Neural cell (in vitro differentiated cells): ENCODE measurements at regions not wholly inside any gene's neighbourhood (a gene's known extent, or its start where the extent isn't known, plus 50 kb on each side); places are given as distances from the start of the nearest gene placed in this dataset.

Experiments
- CTCF ChIP-seq: fragments of 450-650 bp; IDR thresholded peaks from 2 replicates; pipeline ENCODE4 v1.5.1; 2014; ENCODE audit warnings: antibody characterized with exemption, mild to moderate bottlenecking, moderate library complexity; ENCODE audit not compliant: poor library complexity, severe bottlenecking
- EZH2 ChIP-seq: fragments of 200-600, 300-800 bp; shearing (Covaris generic), sonication (generic); IDR thresholded peaks from 2 replicates; pipeline ENCODE4 v1.6.1; 2014; ENCODE audit warnings: antibody characterized with exemption, low read length, borderline replicate concordance, mild to moderate bottlenecking; ENCODE audit not compliant: insufficient read depth, poor library complexity, severe bottlenecking
- RAD21 ChIP-seq: fragments of 450-650 bp; conservative IDR thresholded peaks from 2 replicates; pipeline ENCODE4 v1.6.1; 2014; ENCODE audit warnings: antibody characterized with exemption, mild to moderate bottlenecking, moderate library complexity
- TAF1 ChIP-seq: IDR thresholded peaks from 2 replicates; pipeline ENCODE4 v1.6.1; 2012; ENCODE audit warnings: low read depth

GRCh38 chr5:14945450-14945849, 73.9 kb upstream of the ANKH start:
- TF ChIP-seq CTCF (no peak), EZH2 (no peak), TAF1 (no peak), RAD21 (no peak)
